SK-N-MC (cell line): ENCODE measurements at regions not wholly inside any gene's neighbourhood (a gene's known extent, or its start where the extent isn't known, plus 50 kb on each side); places are given as distances from the start of the nearest gene placed in this dataset.
"Not testable (repeated sequence)": the region's sequence is repeated elsewhere in the genome, so short reads cannot be mapped to it uniquely, and the experiment has no call there.

ENCODE experiments used
- DNase-seq: peaks from one replicate; pipeline ENCODE4 v3.0.0-alpha.2; 2011; ENCODE audit warnings: low read depth, low spot score
- H3K27ac ChIP-seq: fragments of 200-600 bp; sonication (generic); 2 replicates; pipeline ENCODE4 v1.5.1; 2016; ENCODE audit warnings: mixed run types
- H3K36me3 ChIP-seq: fragments of 200-600 bp; sonication (generic); 2 replicates; pipeline ENCODE4 v1.6.1; 2017; ENCODE audit warnings: antibody characterized with exemption, low read length, mixed read lengths; ENCODE audit not compliant: insufficient read depth
- H3K4me3 ChIP-seq: fragments of 200-600 bp; sonication (generic); 2 replicates; pipeline ENCODE4 v1.5.1; 2016
- H3K9ac ChIP-seq: fragments of 200-600 bp; sonication (generic); 2 replicates; pipeline ENCODE4 v1.8.0; 2017; ENCODE audit warnings: mixed run types, mixed read lengths; ENCODE audit not compliant: insufficient read length
- H3K9me3 ChIP-seq: fragments of 200-600 bp; sonication (generic); 2 replicates; pipeline ENCODE4 v1.6.1; 2017; ENCODE audit warnings: low read depth, mild to moderate bottlenecking, antibody characterized with exemption, low read length, moderate library complexity, mixed read lengths
- EZH2 ChIP-seq: fragments of 200-600 bp; sonication (generic); IDR thresholded peaks from one replicate; pipeline ENCODE4 v1.6.1; 2017; ENCODE audit warnings: antibody characterized with exemption
- FOXP2 ChIP-seq: optimal IDR thresholded peaks from 2 replicates; pipeline ENCODE3; 2011; ENCODE audit warnings: mild to moderate bottlenecking, moderate library complexity; ENCODE audit not compliant: insufficient read depth; ENCODE audit errors: extremely low read length, control extremely low read depth
- POLR2AphosphoS5 ChIP-seq: IDR thresholded peaks from 2 replicates; pipeline ENCODE4 v1.6.1; 2012; ENCODE audit warnings: mild to moderate bottlenecking, low read depth, low read length, borderline replicate concordance

DNA sequence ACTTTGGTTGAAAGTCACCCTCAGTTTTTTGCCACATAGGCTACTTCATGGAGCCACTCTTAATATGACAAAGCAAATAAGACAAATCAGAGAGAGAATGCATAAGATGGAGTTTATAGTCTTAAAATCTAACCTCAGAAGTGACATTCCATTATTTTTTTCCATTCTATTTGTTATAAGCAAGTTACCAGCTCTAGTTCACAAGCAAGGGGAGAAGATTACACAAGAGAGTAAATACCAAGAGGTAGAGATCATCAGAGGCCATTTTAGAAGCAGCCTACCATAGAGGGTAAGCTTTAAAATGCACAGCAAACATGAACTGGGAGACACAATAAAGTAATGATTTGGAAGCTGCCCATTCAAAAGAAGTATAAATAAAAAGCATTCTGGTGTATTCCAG, 651.3 kb upstream of the MEF2C start:
- H3K36me3 ChIP-seq = no peaks in the 10 kb centered on the region
- no peak overlapping the region for H3K9ac ChIP-seq
- no peaks in the 10 kb centered on the region for H3K9me3 ChIP-seq
- no peak overlapping the region for H3K4me3 ChIP-seq
- no peak overlapping the region for H3K27ac ChIP-seq
- no peak for DNase-seq
- TF ChIP-seq POLR2AphosphoS5 (no peak), EZH2 (no peak), FOXP2 (no peak)

DNA sequence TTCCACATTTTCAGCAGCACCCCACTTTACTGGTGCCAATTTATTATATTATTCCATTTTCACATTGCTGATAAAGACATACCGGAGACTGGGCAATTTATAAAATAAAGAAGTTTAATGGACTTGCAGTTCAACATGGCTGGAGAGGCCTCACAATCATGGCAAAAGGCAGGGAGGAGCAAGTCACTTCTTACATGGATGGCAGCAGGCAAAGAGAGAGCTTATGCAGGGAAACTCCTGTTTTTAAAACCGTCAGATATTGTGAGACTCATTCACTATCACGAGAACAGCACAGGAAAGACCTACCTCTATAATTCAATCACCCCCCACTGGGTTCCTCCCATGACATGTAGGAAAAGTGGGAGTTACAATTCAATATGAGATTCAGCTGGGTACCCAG, 641.8 kb upstream of the MEF2C start:
- Histone ChIP-seq H3K36me3 (no peaks in the 10 kb centered on the region), H3K9ac (no peak overlapping the region), H3K27ac (no peak overlapping the region), H3K9me3 (no peaks in the 10 kb centered on the region), H3K4me3 (no peak overlapping the region)
- no peak for TF ChIP-seq EZH2
- TF ChIP-seq POLR2AphosphoS5 = no peak
- no peak for TF ChIP-seq FOXP2
- no peak for DNase-seq

DNA sequence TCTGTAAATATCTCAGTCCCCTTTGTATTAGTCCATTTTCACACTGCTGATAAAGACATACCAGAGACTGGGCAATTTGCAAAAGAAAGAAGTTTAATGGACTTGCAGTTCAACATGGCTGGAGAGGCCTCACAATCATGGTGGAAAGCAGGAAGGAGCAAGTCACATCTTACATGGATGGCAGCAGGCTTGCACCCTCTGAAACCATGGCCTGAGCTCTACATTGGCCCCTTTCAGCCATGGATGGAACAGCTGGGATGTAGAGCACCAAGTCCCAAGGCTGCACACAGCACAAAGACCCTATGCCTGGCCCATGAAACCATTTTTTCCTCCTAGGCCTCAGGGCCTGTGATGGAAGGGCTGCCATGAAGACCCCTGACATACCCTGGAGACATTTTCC, 640.9 kb upstream of the MEF2C start:
- DNase-seq, H3K27ac ChIP-seq, H3K9me3 ChIP-seq, H3K36me3 ChIP-seq, H3K4me3 ChIP-seq, H3K9ac ChIP-seq: not testable (repeated sequence)

- DNase-seq = no peak
- no peak overlapping the region for H3K9ac ChIP-seq
- no peak overlapping the region for H3K4me3 ChIP-seq
- TF ChIP-seq FOXP2 (no peak), EZH2 (no peak), POLR2AphosphoS5 (no peak)
- no peaks in the 10 kb centered on the region for H3K36me3 ChIP-seq
- no peak overlapping the region for H3K27ac ChIP-seq
- no peaks in the 10 kb centered on the region for H3K9me3 ChIP-seq
Measured at GRCh38 chr5:89520771-89521170, 637.8 kb upstream of the MEF2C start.

DNA sequence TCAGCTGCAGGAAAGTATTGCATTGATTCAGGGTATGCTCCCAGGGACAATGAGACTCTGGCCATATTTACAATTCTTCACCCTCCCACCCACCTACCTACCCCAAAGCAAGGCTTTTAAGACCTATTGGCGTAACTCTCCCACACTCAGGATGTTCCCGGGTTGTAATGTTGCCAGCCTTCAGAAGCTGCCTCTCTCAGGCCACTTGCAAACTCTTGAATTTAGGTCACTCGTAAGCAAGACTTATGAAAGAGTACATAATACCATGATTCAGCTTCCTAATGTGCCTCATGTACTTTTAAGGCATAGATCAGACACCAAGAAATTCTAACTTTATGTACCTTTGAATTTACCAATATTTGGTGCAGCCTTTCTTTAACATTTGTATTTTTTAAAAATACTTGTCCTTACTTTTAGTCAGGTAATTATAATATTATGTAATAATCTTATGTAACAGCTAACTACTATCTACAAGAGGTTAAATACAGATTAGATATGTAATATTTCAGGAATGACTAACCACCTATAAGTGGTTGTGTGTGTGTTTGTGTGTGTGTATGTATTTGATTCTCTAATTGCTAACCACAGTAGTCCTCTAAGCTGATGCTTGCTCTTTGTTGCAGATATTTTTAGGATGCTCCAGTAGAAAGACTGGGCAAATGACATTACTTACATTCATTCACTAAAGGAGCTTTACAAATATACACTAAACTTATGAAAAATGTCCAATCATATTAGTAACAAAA, 630.5 kb upstream of the MEF2C start:
- TF ChIP-seq FOXP2 = no peak
- TF ChIP-seq POLR2AphosphoS5 = no peak
- no peak for TF ChIP-seq EZH2
- no peak for DNase-seq
- no peaks in the 10 kb centered on the region for H3K36me3 ChIP-seq

GRCh38 chr5:89504051-89504450, 621.1 kb upstream of the MEF2C start:
- H3K9me3 ChIP-seq = no peaks in the 10 kb centered on the region
- TF ChIP-seq EZH2 (no peak), POLR2AphosphoS5 (no peak), FOXP2 (no peak)
- DNase-seq = no peak
- H3K36me3 ChIP-seq = no peaks in the 10 kb centered on the region
- no peak overlapping the region for H3K9ac ChIP-seq
- H3K4me3 ChIP-seq = no peak overlapping the region
- no peak overlapping the region for H3K27ac ChIP-seq

More for the DNA sequence above, 630.5 kb upstream of the MEF2C start:
- H3K27ac ChIP-seq = no peak overlapping the region
- no peak overlapping the region for H3K9ac ChIP-seq
- H3K4me3 ChIP-seq = no peak overlapping the region
- no peaks in the 10 kb centered on the region for H3K9me3 ChIP-seq

DNA sequence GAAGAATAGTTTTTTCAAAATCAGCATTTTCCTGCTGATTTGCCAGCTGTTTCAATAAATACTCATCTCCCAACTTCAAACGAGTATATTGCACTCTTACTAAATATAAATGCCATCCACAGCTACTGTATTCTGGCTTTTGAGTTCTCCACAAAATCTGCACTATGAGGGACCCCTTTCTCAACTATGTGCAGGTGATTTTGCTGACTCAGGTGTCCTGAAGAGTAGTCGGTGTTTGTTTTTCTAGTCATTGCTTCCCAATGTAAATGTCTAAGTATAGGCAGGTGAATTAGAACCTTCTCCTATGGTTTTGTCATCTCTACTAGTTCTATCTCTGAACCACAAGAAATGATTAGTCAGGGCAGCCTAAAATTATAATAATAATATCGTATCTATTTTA, 616.8 kb upstream of the MEF2C start:
- Histone ChIP-seq H3K27ac (no peak overlapping the region), H3K9ac (no peak overlapping the region), H3K4me3 (no peak overlapping the region), H3K36me3 (no peaks in the 10 kb centered on the region), H3K9me3 (no peaks in the 10 kb centered on the region)
- DNase-seq = no peak
- TF ChIP-seq FOXP2 (no peak), EZH2 (no peak), POLR2AphosphoS5 (no peak)

DNA sequence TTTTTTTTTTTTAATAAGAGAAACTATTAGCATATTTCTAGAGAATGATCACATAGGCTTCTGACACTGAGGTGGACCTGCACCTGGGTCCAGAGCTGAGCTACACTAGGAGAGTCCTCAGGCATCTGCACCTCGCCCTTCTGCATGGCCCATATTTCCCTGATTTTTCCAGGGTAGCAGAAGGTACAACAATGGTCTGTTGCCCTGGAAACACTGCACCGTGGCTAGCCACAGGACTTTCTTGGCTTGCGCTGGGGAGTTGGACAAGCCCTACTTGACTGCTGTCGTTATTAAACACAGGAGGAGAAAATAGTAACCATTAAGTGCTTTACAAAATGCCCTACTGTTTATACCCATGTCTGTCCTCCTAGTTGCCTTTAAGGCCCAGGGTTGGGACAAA, 615.7 kb upstream of the MEF2C start:
- Histone ChIP-seq H3K36me3 (no peaks in the 10 kb centered on the region), H3K9ac (no peak overlapping the region), H3K27ac (no peak overlapping the region), H3K4me3 (no peak overlapping the region), H3K9me3 (no peaks in the 10 kb centered on the region)
- no peak for DNase-seq
- TF ChIP-seq EZH2 (no peak), POLR2AphosphoS5 (no peak), FOXP2 (no peak)

GRCh38 chr5:89493414-89493813, 610.4 kb upstream of the MEF2C start:
- no peak overlapping the region for H3K9ac ChIP-seq
- TF ChIP-seq FOXP2 = no peak
- no peak for TF ChIP-seq EZH2
- no peak for TF ChIP-seq POLR2AphosphoS5
- no peaks in the 10 kb centered on the region for H3K36me3 ChIP-seq
- H3K4me3 ChIP-seq = no peak overlapping the region
- no peak overlapping the region for H3K27ac ChIP-seq
- peak; percentile 32 for DNase-seq
- H3K9me3 ChIP-seq = no peaks in the 10 kb centered on the region
